CD8-positive, alpha-beta memory T cell (primary cell): ENCODE measurements at regions not wholly inside any gene's neighbourhood (a gene's known extent, or its start where the extent isn't known, plus 50 kb on each side); places are given as distances from the start of the nearest gene placed in this dataset.
"Not testable (repeated sequence)": the region's sequence is repeated elsewhere in the genome, so short reads cannot be mapped to it uniquely, and the experiment has no call there.

Experiments
- CTCF ChIA-PET: fragments of 350-600 bp; sonication (Branson Sonifier 250); formaldehyde crosslinking; loops from one replicate; lab custom pipeline; 2021; ENCODE audit warnings: antibody characterized with exemption; lab: Charles Lee
- POLR2A ChIA-PET: fragments of 350-600 bp; sonication (Branson Sonifier 250); formaldehyde crosslinking; loops from one replicate; lab custom pipeline; 2021; ENCODE audit warnings: antibody characterized with exemption; lab: Charles Lee
- DNase-seq, 5 donors: peaks; one replicate each; pipeline versions ENCODE4 v3.0.0 to v3.0.0-alpha.2; 2020 to 2022; ENCODE audit warnings: mixed read lengths in 1 of 5
- H3K27ac ChIP-seq: one replicate; pipeline ENCODE4 v1.7.0; 2013; ENCODE audit warnings: low read depth, mild to moderate bottlenecking, low read length, moderate library complexity
- H3K27me3 ChIP-seq: 2 replicates; pipeline ENCODE4 v1.7.0; 2013; ENCODE audit warnings: low read length, mild to moderate bottlenecking; ENCODE audit not compliant: insufficient read depth, poor library complexity, severe bottlenecking
- H3K36me3 ChIP-seq: 2 replicates; pipeline ENCODE4 v1.7.0; 2013; ENCODE audit warnings: mild to moderate bottlenecking, low read length, moderate library complexity; ENCODE audit not compliant: insufficient read depth
- H3K4me1 ChIP-seq: 2 replicates; pipeline ENCODE4 v1.7.0; 2013; ENCODE audit warnings: mild to moderate bottlenecking, low read length, moderate library complexity; ENCODE audit not compliant: insufficient read depth
- H3K4me3 ChIP-seq: 2 replicates; pipeline ENCODE4 v1.7.0; 2013; ENCODE audit warnings: mild to moderate bottlenecking, low read length
- H3K9me3 ChIP-seq: 2 replicates; pipeline ENCODE4 v1.7.0; 2013; ENCODE audit warnings: mild to moderate bottlenecking, low read length
- H3K27ac Mint-ChIP-seq, 8 donors: one replicate each; pipeline ENCODE4 v1.8.0; 2020 to 2021; ENCODE audit warnings: mixed read lengths in 8 of 8, mild to moderate bottlenecking in 6 of 8, inconsistent platforms in 3 of 8, moderate library complexity in 3 of 8
- H3K27me3 Mint-ChIP-seq, 2 donors: one replicate each; pipeline ENCODE4 v1.8.0; 2020 to 2021; ENCODE audit warnings: mixed read lengths in 2 of 2, mild to moderate bottlenecking in 1 of 2, moderate library complexity in 1 of 2
- H3K36me3 Mint-ChIP-seq, 3 donors: one replicate each; pipeline ENCODE4 v1.8.0; 2020 to 2021; ENCODE audit warnings: mixed read lengths in 3 of 3, inconsistent platforms in 1 of 3, mild to moderate bottlenecking in 1 of 3
- H3K4me1 Mint-ChIP-seq, 3 donors: one replicate each; pipeline ENCODE4 v1.8.0; 2020 to 2021; ENCODE audit warnings: mixed read lengths in 3 of 3, inconsistent platforms in 1 of 3, mild to moderate bottlenecking in 1 of 3
- H3K4me3 Mint-ChIP-seq, 7 donors: one replicate each; pipeline ENCODE4 v1.8.0; 2020 to 2021; ENCODE audit warnings: mixed read lengths in 7 of 7, mild to moderate bottlenecking in 6 of 7, moderate library complexity in 4 of 7, inconsistent platforms in 2 of 7
- H3K9me3 Mint-ChIP-seq, 5 donors: one replicate each; pipeline ENCODE4 v1.8.0; 2020 to 2022; ENCODE audit warnings: mixed read lengths in 5 of 5, mild to moderate bottlenecking in 3 of 5, moderate library complexity in 2 of 5, inconsistent platforms in 1 of 5

GRCh38 chr5:102635399-102635798 is 119.7 kb upstream of the PAM start:
- H3K27ac ChIP-seq, DNase-seq, H3K4me1 ChIP-seq, H3K9me3 ChIP-seq, H3K27ac Mint-ChIP-seq, H3K4me3 ChIP-seq, H3K27me3 ChIP-seq, H3K36me3 Mint-ChIP-seq, H3K36me3 ChIP-seq, POLR2A ChIA-PET, H3K4me3 Mint-ChIP-seq, CTCF ChIA-PET, H3K4me1 Mint-ChIP-seq: not testable (repeated sequence)
- Mint-ChIP-seq H3K27me3 (peaks cover 10 to 27% of the 10 kb centered on the region in 2 donors), H3K9me3 (peaks cover 6 to 18% (median 9%) of the 10 kb centered on the region in 5 donors)

GRCh38 chr5:102638316-102638715 is 116.8 kb upstream of the PAM start:
- Histone ChIP-seq H3K9me3 (no peaks in the 10 kb centered on the region), H3K4me1 (no peaks in the 10 kb centered on the region), H3K27me3 (no peaks in the 10 kb centered on the region), H3K27ac (no peak overlapping the region), H3K4me3 (no peak overlapping the region), H3K36me3 (no peaks in the 10 kb centered on the region)
- Mint-ChIP-seq H3K4me3 (no peak overlapping the region), H3K4me1 (no peaks in the 10 kb centered on the region), H3K9me3 (peaks cover 5 to 14% (median 10%) of the 10 kb centered on the region in 5 donors), H3K27ac (no peak overlapping the region), H3K36me3 (no peaks in the 10 kb centered on the region), H3K27me3 (peaks cover 10 to 17% of the 10 kb centered on the region in 2 donors)
- CTCF ChIA-PET, result no interaction called here
- DNase-seq, result no peak
- POLR2A ChIA-PET, result no interaction called here

DNA sequence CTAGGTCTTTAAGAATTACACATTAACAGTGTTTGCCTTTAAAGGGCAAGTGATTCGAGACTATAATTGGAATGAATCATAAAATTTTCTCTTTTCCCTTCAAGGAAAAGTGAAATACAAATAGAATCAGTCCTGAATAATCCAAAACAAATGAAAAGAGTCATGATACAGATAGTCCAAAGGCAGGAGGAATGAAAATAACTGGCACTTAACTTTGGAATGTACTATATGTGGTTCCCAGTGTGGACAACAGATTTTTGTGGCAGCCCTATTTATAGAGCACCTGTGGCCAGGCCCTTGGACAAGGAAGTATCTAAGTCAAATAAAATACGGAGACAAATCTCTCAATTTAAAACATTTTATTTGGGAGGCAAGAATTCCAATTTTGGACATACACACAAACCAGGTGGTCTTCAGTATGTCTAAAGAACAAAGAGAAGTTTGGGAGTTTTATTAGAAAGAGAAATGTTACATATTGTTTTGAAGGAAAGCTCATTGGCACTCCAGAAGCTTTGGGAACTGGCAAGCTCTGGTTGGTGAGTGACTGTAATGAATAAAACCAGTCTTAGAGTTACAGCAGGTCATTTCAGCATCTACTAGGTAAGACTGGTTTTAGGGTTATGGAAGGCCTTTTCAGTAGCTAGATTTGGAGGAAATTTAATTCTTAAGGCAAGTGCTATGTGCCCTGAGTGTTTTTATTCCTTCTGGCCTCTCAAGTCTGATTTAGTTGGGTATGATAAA is 116.0 kb upstream of the PAM start:
- H3K27me3 ChIP-seq, result no peaks in the 10 kb centered on the region
- ChIA-PET CTCF (no interaction called here), POLR2A (no interaction called here)
- no peak overlapping the region for H3K4me3 ChIP-seq
- no peaks in the 10 kb centered on the region for H3K9me3 ChIP-seq
- no peak overlapping the region for H3K27ac Mint-ChIP-seq
- no peaks in the 10 kb centered on the region for H3K4me1 ChIP-seq
- no peaks in the 10 kb centered on the region for H3K36me3 Mint-ChIP-seq
- no peak overlapping the region for H3K27ac ChIP-seq
- H3K4me3 Mint-ChIP-seq, result no peak overlapping the region
- H3K4me1 Mint-ChIP-seq, result no peaks in the 10 kb centered on the region
- H3K36me3 ChIP-seq, result no peaks in the 10 kb centered on the region
- DNase-seq, result no peak
- H3K9me3 Mint-ChIP-seq, result peaks cover 5 to 15% (median 13%) of the 10 kb centered on the region in 5 donors
- peaks cover 10 to 22% of the 10 kb centered on the region in 2 donors for H3K27me3 Mint-ChIP-seq

- Histone ChIP-seq H3K4me1 (no peaks in the 10 kb centered on the region), H3K27me3 (no peaks in the 10 kb centered on the region), H3K9me3 (no peaks in the 10 kb centered on the region), H3K36me3 (no peaks in the 10 kb centered on the region), H3K27ac (no peak overlapping the region), H3K4me3 (no peak overlapping the region)
- H3K4me3 Mint-ChIP-seq, result no peak overlapping the region
- H3K36me3 Mint-ChIP-seq, result no peaks in the 10 kb centered on the region
- POLR2A ChIA-PET, result no interaction called here
- no peak for DNase-seq
- H3K4me1 Mint-ChIP-seq, result no peaks in the 10 kb centered on the region
- H3K27me3 Mint-ChIP-seq, result peaks cover 1 to 3% of the 10 kb centered on the region in 2 donors
- H3K9me3 Mint-ChIP-seq, result peaks cover 0 to 3% (median 0%) of the 10 kb centered on the region in 5 donors
- CTCF ChIA-PET, result no interaction called here
- no peak overlapping the region for H3K27ac Mint-ChIP-seq
Observed at GRCh38 chr5:102649731-102650130, 105.4 kb upstream of the PAM start.

- no peaks in the 10 kb centered on the region for H3K9me3 ChIP-seq
- no peaks in the 10 kb centered on the region for H3K27me3 ChIP-seq
- Mint-ChIP-seq H3K4me1 (no peaks in the 10 kb centered on the region), H3K36me3 (no peaks in the 10 kb centered on the region), H3K9me3 (peaks cover 0 to 1% (median 0%) of the 10 kb centered on the region in 5 donors), H3K27ac (no peak overlapping the region), H3K27me3 (peaks cover 2 to 14% of the 10 kb centered on the region in 2 donors), H3K4me3 (no peak overlapping the region)
- H3K27ac ChIP-seq, result no peak overlapping the region
- no peaks in the 10 kb centered on the region for H3K36me3 ChIP-seq
- ChIA-PET POLR2A (no interaction called here), CTCF (no interaction called here)
- H3K4me3 ChIP-seq, result no peak overlapping the region
- no peaks in the 10 kb centered on the region for H3K4me1 ChIP-seq
- no peak for DNase-seq
Observed at GRCh38 chr5:102651466-102651865, 103.6 kb upstream of the PAM start.

- H3K36me3 ChIP-seq, result no peaks in the 10 kb centered on the region
- H3K4me1 ChIP-seq, result no peaks in the 10 kb centered on the region
- Mint-ChIP-seq H3K27me3 (peaks cover 2 to 20% of the 10 kb centered on the region in 2 donors), H3K9me3 (no peaks in the 10 kb centered on the region), H3K4me1 (no peaks in the 10 kb centered on the region), H3K27ac (no peak overlapping the region), H3K36me3 (no peaks in the 10 kb centered on the region), H3K4me3 (no peak overlapping the region)
- no peaks in the 10 kb centered on the region for H3K9me3 ChIP-seq
- CTCF ChIA-PET, result no interaction called here
- no peaks in the 10 kb centered on the region for H3K27me3 ChIP-seq
- H3K4me3 ChIP-seq, result no peak overlapping the region
- no peak overlapping the region for H3K27ac ChIP-seq
- no peak for DNase-seq
- POLR2A ChIA-PET, result no interaction called here
Observed at GRCh38 chr5:102654559-102655349, 100.4 kb upstream of the PAM start.

DNA sequence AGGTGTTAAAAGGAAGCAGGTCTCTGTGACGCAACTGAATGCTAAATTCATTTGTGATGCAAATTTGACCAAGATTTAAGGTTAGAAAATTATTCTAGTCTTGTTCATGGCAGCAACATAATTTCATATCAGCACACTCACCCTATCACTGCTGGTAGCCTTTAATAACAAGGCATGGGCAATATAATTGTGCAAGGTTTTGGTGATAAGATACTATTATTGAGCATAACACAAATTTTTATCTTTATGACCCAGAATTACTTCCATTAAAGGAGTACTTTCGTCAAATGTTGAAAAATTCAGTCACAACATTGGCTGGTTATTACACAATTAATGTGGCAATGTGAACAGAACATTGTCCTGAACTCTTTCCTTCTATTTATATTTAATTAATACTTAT is 96.0 kb upstream of the PAM start:
- H3K36me3 Mint-ChIP-seq, result no peaks in the 10 kb centered on the region
- H3K4me3 Mint-ChIP-seq, result no peak overlapping the region
- H3K27me3 Mint-ChIP-seq, result peaks cover 1 to 27% of the 10 kb centered on the region in 2 donors
- no peak overlapping the region for H3K27ac Mint-ChIP-seq
- Histone ChIP-seq H3K27ac (no peak overlapping the region), H3K4me3 (no peak overlapping the region), H3K4me1 (no peaks in the 10 kb centered on the region), H3K9me3 (no peaks in the 10 kb centered on the region), H3K36me3 (no peaks in the 10 kb centered on the region), H3K27me3 (no peaks in the 10 kb centered on the region)
- DNase-seq, result no peak
- CTCF ChIA-PET, result no interaction called here
- POLR2A ChIA-PET, result no interaction called here
- no peaks in the 10 kb centered on the region for H3K4me1 Mint-ChIP-seq
- H3K9me3 Mint-ChIP-seq, result no peaks in the 10 kb centered on the region

DNA sequence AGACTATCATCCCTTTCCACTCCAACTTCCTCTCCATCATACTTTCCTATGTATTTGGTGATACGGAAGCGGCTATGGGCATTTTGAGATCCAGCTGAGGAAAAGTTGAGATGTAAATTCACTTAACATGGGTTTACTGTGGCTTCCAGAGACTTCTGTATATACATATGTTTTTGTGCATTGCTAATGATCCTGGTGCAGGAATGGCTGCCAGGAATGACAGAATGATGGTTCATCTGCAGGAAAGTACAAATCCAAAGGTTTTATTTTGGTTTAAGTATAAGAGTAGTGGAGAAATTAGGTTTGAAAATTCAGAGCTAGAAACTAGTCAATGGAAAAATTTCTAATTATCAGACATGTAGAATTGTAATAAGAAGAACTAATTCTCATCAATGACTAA is 95.0 kb upstream of the PAM start:
- CTCF ChIA-PET, result no interaction called here
- no peaks in the 10 kb centered on the region for H3K27me3 ChIP-seq
- H3K36me3 ChIP-seq, result no peaks in the 10 kb centered on the region
- no peak overlapping the region for H3K27ac ChIP-seq
- POLR2A ChIA-PET, result no interaction called here
- H3K27ac Mint-ChIP-seq, result no peak overlapping the region
- no peaks in the 10 kb centered on the region for H3K4me1 Mint-ChIP-seq
- H3K36me3 Mint-ChIP-seq, result no peaks in the 10 kb centered on the region
- H3K9me3 ChIP-seq, result no peaks in the 10 kb centered on the region
- no peaks in the 10 kb centered on the region for H3K4me1 ChIP-seq
- H3K4me3 ChIP-seq, result no peak overlapping the region
- DNase-seq, result no peak
- no peaks in the 10 kb centered on the region for H3K9me3 Mint-ChIP-seq
- H3K27me3 Mint-ChIP-seq, result peaks cover 1 to 20% of the 10 kb centered on the region in 2 donors
- H3K4me3 Mint-ChIP-seq, result no peak overlapping the region
